HEK293T (cell line): ENCODE measurements at regions not wholly inside any gene's neighbourhood (a gene's known extent, or its start where the extent isn't known, plus 50 kb on each side); places are given as distances from the start of the nearest gene placed in this dataset.

ENCODE experiments used
- BHLHE40 ChIP-seq: fragments of 450-650 bp; IDR thresholded peaks from 2 replicates; pipeline ENCODE4 v1.6.1; 2016; ENCODE audit warnings: mild to moderate bottlenecking, moderate library complexity, borderline replicate concordance
- CTBP1 ChIP-seq: fragments of 450-650 bp; IDR thresholded peaks from 2 replicates; pipeline ENCODE4 v1.6.1; 2016; ENCODE audit warnings: borderline replicate concordance
- ELF4 ChIP-seq: fragments of 450-650 bp; IDR thresholded peaks from 2 replicates; pipeline ENCODE4 v1.6.1; 2017; ENCODE audit warnings: antibody characterized with exemption
- FOXK2 ChIP-seq: fragments of 450-650 bp; IDR thresholded peaks from 2 replicates; pipeline ENCODE4 v1.6.1; 2016; ENCODE audit warnings: mild to moderate bottlenecking
- FOXM1 ChIP-seq: fragments of 450-650 bp; IDR thresholded peaks from 2 replicates; pipeline ENCODE4 v1.6.1; 2017; ENCODE audit warnings: mild to moderate bottlenecking, borderline replicate concordance
- HDGF ChIP-seq: fragments of 450-650 bp; IDR thresholded peaks from 2 replicates; pipeline ENCODE4 v1.6.1; 2017; ENCODE audit warnings: antibody characterized with exemption, borderline replicate concordance
- L3MBTL2 ChIP-seq: fragments of 450-650 bp; conservative IDR thresholded peaks from 2 replicates; pipeline ENCODE4 v1.6.1; 2016; ENCODE audit warnings: mild to moderate bottlenecking
- LEF1 ChIP-seq: fragments of 450-650 bp; IDR thresholded peaks from 2 replicates; pipeline ENCODE4 v1.6.1; 2017; ENCODE audit warnings: mild to moderate bottlenecking, borderline replicate concordance
- NFRKB ChIP-seq: fragments of 450-650 bp; IDR thresholded peaks from 2 replicates; pipeline ENCODE4 v1.6.1; 2016; ENCODE audit warnings: mild to moderate bottlenecking, moderate library complexity
- PKNOX1 ChIP-seq: fragments of 450-650 bp; IDR thresholded peaks from 2 replicates; pipeline ENCODE4 v1.6.1; 2016
- SP1 ChIP-seq: fragments of 450-650 bp; IDR thresholded peaks from 2 replicates; pipeline ENCODE4 v1.6.1; 2017
- SUZ12 ChIP-seq: fragments of 450-650 bp; IDR thresholded peaks from 2 replicates; pipeline ENCODE4 v1.6.1; 2016; ENCODE audit warnings: mild to moderate bottlenecking
- TARDBP ChIP-seq: fragments of 450-650 bp; IDR thresholded peaks from 2 replicates; pipeline ENCODE4 v1.6.1; 2016

- no peak for TF ChIP-seq HDGF
- no peak for TF ChIP-seq PKNOX1
- TF ChIP-seq SP1, result no peak
- no peak for TF ChIP-seq NFRKB
- no peak for TF ChIP-seq SUZ12
- no peak for TF ChIP-seq LEF1
- TF ChIP-seq ELF4, result no peak
- TF ChIP-seq BHLHE40, result no peak
- no peak for TF ChIP-seq FOXM1
- TF ChIP-seq TARDBP, result no peak
- no peak for TF ChIP-seq L3MBTL2
- no peak for TF ChIP-seq FOXK2
- no peak for TF ChIP-seq CTBP1
Observed at GRCh38 chr10:120799849-120800248, 51.3 kb upstream of the WDR11 start.
